Nephron (organoid): ENCODE measurements at regions not wholly inside any gene's neighbourhood (a gene's known extent, or its start where the extent isn't known, plus 50 kb on each side); places are given as distances from the start of the nearest gene placed in this dataset.

Experiments
- H3K27ac Mint-ChIP-seq, 3 experiments: 2 replicates each; pipeline ENCODE4 v1.8.0; 2020; ENCODE audit warnings: mixed read lengths in 3 of 3, mild to moderate bottlenecking in 2 of 3, moderate library complexity in 1 of 3
- H3K27me3 Mint-ChIP-seq: 2 replicates; pipeline ENCODE4 v1.8.0; 2021; ENCODE audit warnings: low read depth, mild to moderate bottlenecking, moderate library complexity, mixed read lengths
- H3K36me3 Mint-ChIP-seq: 2 replicates; pipeline ENCODE4 v1.8.0; 2020; ENCODE audit warnings: low read depth, mixed read lengths
- H3K4me1 Mint-ChIP-seq: 2 replicates; pipeline ENCODE4 v1.8.0; 2020; ENCODE audit warnings: mixed read lengths
- H3K4me3 Mint-ChIP-seq, 3 experiments: 2 replicates each; pipeline ENCODE4 v1.8.0; 2020; ENCODE audit warnings: mild to moderate bottlenecking in 3 of 3, mixed read lengths in 3 of 3, moderate library complexity in 2 of 3
- H3K9me3 Mint-ChIP-seq: 2 replicates; pipeline ENCODE4 v1.8.0; 2020; ENCODE audit warnings: mixed read lengths
- TF ChIP-seq, protein P1 (sequence below), 3 experiments: fragments of 200-600 bp; sonication (generic); IDR thresholded peaks; one replicate each; pipeline ENCODE4 v1.5.0; 2021; ENCODE audit warnings: antibody characterized with exemption in 3 of 3; ENCODE audit not compliant: unreplicated experiment in 3 of 3

DNA sequence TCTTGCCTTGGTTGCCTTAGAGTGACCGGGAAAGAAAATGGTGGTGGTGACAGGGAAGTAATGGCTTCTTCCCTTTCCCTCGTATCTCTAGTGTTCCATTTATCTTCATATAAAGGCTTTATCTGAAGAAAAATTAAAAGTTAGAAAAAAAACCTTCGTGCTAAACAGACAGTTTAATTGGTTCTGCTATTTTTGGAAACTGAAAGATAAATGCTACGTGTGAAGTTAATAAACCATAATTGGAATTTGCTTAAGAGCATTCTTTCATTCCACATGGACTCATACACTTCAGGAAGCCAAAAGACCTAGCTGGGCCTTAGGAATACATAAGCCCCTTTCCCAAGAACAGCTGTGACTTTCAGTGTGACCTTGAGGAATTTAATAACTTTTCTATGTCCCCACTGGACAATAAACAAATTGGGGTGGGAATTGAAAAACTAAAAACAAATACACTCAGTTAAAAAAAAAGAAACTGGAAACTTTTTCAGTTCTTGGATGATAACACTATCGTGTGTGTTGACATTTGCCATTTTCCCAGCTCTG, 818.8 kb upstream of the WWC1 start:
- H3K27me3 Mint-ChIP-seq = no peaks in the 10 kb centered on the region
- H3K4me1 Mint-ChIP-seq = peaks cover 11% of the 10 kb centered on the region
- H3K36me3 Mint-ChIP-seq = no peaks in the 10 kb centered on the region
- no peak overlapping the region for H3K27ac Mint-ChIP-seq
- TF ChIP-seq, protein P1, sequence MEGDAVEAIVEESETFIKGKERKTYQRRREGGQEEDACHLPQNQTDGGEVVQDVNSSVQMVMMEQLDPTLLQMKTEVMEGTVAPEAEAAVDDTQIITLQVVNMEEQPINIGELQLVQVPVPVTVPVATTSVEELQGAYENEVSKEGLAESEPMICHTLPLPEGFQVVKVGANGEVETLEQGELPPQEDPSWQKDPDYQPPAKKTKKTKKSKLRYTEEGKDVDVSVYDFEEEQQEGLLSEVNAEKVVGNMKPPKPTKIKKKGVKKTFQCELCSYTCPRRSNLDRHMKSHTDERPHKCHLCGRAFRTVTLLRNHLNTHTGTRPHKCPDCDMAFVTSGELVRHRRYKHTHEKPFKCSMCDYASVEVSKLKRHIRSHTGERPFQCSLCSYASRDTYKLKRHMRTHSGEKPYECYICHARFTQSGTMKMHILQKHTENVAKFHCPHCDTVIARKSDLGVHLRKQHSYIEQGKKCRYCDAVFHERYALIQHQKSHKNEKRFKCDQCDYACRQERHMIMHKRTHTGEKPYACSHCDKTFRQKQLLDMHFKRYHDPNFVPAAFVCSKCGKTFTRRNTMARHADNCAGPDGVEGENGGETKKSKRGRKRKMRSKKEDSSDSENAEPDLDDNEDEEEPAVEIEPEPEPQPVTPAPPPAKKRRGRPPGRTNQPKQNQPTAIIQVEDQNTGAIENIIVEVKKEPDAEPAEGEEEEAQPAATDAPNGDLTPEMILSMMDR (IDR thresholded peaks at IDR 0.05; ENCODE audit: unreplicated experiment in 3 of 3) = no peak
- no peak overlapping the region for H3K4me3 Mint-ChIP-seq
- H3K9me3 Mint-ChIP-seq = no peaks in the 10 kb centered on the region

DNA sequence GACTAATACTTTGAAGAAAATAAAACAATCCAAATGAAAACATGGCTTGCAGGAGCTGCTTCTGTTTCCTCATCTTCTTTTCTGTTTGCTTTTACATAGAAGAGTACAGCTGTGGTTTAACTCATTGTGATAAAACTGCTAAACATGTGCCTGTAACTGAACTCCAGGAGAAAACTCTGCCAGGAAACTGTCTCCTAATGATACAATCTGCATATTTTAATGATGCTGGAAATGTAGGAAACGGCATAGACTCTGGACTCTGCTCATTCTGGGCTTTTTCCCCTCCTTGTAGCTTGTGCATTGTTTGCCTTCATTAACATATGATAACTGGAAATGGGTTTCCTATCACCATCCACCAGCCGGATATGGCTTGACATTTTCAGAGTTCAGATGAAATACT, 813.3 kb upstream of the WWC1 start:
- Mint-ChIP-seq H3K4me1 (peaks cover 5% of the 10 kb centered on the region), H3K36me3 (no peaks in the 10 kb centered on the region)
- TF ChIP-seq, protein P1 (IDR thresholded peaks at IDR 0.05; ENCODE audit: unreplicated experiment in 3 of 3) = no peak

DNA sequence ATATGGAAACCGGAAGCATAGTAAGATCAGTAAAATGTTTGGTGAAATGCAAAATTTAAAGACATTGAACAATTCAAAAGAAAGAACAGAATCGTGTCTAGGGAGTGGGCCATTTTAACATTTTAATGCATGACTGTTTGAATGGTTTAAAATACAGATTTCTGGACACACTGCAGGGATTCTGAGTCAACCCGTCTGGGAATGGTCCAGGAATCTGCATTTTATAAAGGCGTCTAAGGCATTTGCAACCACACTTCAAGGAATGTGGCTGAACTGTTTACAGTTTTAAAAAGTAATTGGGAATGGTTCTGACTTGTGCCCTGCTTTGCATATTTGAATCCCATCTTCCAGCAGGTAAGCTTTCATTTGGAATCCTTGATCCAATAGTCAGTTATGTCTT, 811.7 kb upstream of the WWC1 start:
- Mint-ChIP-seq H3K36me3 (no peaks in the 10 kb centered on the region), H3K27ac (no peak overlapping the region), H3K27me3 (peaks cover 5% of the 10 kb centered on the region), H3K4me3 (no peak overlapping the region), H3K4me1 (peaks cover 6% of the 10 kb centered on the region), H3K9me3 (no peaks in the 10 kb centered on the region)
- TF ChIP-seq, protein P1 (IDR thresholded peaks at IDR 0.05; ENCODE audit: unreplicated experiment in 3 of 3) = no peak

More for the DNA sequence above, 813.3 kb upstream of the WWC1 start:
- Mint-ChIP-seq H3K4me3 (no peak overlapping the region), H3K9me3 (no peaks in the 10 kb centered on the region), H3K27ac (no peak overlapping the region), H3K27me3 (no peaks in the 10 kb centered on the region)

DNA sequence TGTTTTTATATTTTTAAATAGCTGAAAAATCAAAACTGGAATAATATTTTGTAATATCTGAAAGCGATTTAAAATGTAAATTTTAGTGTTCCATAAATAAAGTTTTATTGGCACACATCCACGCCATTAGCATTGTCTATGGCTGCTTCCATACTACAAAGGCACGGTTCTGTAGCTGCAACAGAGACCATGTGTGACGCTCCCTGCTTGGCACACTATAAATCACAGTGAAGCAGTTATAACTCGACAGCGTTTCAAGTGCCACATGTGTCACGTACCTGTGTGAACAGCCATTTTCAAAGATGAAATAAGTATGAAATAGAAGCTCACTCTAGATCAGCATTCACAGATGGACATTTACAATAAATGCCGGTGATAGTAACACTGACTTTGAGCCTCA, 810.1 kb upstream of the WWC1 start:
- Mint-ChIP-seq H3K4me1 (peaks cover 6% of the 10 kb centered on the region), H3K4me3 (no peak overlapping the region), H3K27me3 (peaks cover 5% of the 10 kb centered on the region), H3K27ac (no peak overlapping the region), H3K9me3 (no peaks in the 10 kb centered on the region), H3K36me3 (no peaks in the 10 kb centered on the region)
- TF ChIP-seq, protein P1 (IDR thresholded peaks at IDR 0.05; ENCODE audit: unreplicated experiment in 3 of 3) = no peak

DNA sequence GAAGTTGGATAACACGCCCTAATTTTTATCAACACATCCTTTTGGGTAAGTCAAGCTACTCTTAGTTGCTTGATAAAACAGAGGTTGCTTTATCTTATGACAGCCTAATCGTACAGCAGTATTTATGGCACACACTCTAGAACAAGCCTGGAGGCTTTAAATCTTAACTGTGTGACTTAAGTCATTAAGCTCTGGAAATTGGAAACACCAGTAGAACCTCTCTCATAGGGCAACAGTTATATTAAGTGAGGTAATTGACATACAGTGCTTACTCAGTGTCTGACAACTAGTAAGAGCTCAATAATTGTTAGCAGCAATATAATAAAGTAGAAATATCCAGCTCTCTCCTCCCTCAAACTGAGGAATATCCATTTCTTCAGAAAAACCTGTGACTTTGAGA, 808.9 kb upstream of the WWC1 start:
- Mint-ChIP-seq H3K27me3 (peaks cover 5% of the 10 kb centered on the region), H3K27ac (no peak overlapping the region), H3K36me3 (no peaks in the 10 kb centered on the region), H3K4me3 (no peak overlapping the region), H3K9me3 (no peaks in the 10 kb centered on the region), H3K4me1 (peaks cover 6% of the 10 kb centered on the region)
- TF ChIP-seq, protein P1 (IDR thresholded peaks at IDR 0.05; ENCODE audit: unreplicated experiment in 3 of 3) = no peak

DNA sequence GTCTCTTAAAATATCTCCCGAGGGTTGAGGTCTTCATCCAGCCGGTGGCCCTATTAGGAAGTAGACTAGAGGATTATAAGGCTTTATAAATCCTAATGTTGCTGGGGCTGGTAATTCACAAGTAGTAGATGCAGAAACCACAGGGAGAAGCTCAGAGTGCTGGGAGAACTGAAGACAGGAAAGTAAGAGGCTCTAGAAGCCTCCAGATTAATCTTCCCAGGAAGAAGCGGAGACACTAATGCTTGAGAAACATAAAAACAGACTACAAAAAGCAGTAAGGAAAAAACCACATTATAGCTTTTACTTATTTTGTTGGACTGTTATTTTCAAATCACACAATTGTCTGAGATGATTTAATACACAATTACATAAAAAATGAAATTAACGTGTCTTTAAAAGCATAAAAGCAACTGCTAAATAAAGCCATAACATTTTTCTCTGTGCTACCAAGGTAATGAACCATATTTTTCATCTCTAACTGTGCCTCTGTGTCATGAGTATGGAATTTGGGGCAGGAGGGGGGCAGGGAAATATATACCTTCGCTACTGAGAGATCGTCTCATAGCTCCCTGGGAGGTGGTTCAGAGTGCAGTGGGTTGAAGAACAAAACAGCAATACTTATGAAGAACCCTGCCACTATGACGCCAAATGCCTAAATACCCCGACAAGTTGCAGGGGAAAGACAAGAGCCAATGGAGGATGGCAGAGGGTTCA, 806.2 kb upstream of the WWC1 start:
- Mint-ChIP-seq H3K4me3 (no peak overlapping the region), H3K27ac (no peak overlapping the region), H3K4me1 (peaks cover 6% of the 10 kb centered on the region), H3K27me3 (peaks cover 5% of the 10 kb centered on the region), H3K36me3 (no peaks in the 10 kb centered on the region), H3K9me3 (no peaks in the 10 kb centered on the region)
- TF ChIP-seq, protein P1 (IDR thresholded peaks at IDR 0.05; ENCODE audit: unreplicated experiment in 3 of 3) = no peak
